A204.1 (cell line): ENCODE measurements at regions not wholly inside any gene's neighbourhood (a gene's known extent, or its start where the extent isn't known, plus 50 kb on each side); places are given as distances from the start of the nearest gene placed in this dataset.

Experiments used
- FAIRE-seq: peaks from 2 replicates; lab custom pipeline; 2012; peaks lifted over from hg19 to GRCh38; lab: Jason Lieb, UNC

DNA sequence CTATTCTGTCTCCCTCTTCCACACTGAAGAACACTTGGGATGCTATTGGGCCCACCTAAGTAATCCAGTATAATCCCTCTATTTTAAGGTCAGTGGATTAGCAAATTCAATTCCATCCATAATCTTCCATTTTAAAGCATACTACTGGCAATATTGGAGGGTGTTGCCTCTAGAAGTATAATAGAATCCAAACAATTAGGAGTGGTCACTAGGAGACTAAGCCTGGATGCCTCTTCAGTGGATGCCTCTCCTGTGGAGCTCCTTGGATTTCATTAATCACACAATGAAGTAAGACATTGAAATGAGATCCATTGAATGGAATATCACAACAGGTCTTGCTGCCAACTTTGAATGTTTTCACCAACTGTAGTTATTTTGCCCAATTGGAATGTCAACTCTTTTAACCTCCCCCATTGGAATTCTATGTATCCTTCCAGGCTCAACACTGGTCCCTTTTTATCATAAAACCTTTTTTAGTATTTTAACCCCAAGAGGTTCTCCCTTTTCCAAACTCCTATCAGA, 311.6 kb downstream of the PLK2 start:
- FAIRE-seq: no peak

DNA sequence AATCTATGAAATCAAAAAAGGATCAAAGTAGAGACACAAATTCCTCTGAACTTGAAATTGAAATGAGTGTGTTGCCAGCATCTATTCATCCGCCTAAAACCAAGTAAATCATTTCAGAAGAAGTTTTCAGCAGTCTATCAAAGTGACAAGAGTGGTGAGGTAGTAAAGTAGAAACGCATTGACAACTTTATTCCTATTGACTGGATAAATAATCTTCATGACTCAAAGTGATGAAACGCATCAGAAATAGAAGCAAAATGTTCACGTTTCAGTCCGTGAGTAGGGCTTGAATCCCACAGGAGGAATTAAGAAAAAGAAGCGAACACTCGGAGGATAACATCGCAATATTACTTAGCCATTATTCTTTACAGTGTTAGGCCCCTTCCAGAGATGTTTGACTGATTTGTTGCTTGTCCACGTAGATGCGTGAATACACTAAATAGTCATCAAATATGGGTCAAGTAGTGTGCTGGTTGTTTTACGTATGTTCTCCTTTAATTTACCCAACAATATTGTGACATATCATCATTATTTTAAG, 314.4 kb downstream of the PLK2 start:
- FAIRE-seq: no peak

DNA sequence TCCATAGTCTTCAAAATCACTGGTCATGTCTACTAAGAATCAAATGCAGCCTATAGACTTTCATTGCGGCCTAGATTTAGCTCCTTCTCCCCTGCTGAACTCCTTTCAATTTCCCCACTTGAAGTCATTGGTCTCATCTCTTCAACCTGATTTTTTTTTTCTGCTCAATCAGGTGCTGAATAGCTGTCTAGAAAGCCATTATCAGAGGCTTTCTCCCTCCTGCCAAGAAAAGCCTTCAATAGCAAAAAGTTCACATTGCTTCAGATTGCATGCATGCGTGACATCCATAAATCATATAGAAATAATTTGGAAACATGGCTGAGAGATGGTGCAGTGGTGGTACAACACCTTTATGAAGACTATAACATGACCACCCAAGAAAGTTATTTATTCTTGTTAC, 316.2 kb downstream of the PLK2 start:
- no peak for FAIRE-seq

DNA sequence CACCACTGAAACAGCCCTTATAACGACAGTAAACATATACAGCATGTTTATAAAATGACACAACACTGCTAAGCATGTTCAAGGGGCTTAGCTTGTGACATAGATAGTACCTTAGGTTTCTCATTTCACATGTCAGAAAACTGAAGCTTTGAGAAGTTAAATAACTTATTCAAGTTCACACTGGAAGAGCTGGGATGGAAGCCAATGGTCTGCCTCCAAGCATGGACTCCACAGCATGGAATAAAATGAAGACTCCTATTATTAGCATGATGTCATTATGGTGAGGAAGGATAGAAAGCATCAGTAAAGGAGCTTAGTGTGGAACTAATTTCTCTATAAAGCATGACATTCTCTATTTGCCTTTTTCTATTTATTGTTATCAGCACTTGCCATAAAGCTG, 316.7 kb downstream of the PLK2 start:
- FAIRE-seq: no peak

DNA sequence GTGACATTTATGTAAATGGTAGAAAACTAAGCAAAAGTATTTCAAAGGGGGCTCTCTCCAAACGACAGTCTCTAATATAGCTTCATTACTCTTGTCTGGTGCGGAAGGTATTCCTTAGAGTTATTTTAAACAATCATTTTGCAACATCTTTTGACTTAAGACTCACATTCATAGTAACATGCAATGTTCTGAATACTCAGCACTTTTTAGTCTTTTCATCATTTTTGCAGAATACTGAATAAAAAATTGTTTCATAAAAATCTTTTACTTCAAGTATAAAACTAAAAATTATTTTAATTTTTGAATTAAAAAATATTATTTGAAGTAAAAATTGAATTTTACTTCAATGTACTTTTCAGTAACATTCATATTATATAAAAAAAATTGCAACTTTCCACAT, 321.1 kb downstream of the PLK2 start:
- FAIRE-seq: no peak

DNA sequence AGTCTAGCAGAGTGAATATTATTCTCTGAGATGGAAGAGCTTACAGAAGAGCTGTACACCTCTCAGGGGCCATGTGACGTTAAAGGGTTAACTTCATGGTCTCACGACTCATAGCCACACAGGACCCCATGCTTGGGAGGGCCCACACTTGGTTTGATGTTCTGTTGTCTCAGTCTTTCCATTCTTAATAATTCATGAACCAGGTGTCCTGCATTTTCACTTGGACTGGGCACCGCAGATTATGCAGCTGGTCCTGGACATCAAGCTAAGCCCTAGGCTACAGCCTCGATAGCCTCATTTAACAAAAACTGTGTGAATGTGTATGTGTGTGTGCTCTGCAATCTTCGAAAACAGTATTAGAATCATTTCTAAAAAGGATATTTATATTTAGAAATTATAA, 323.5 kb downstream of the PLK2 start:
- FAIRE-seq: no peak

DNA sequence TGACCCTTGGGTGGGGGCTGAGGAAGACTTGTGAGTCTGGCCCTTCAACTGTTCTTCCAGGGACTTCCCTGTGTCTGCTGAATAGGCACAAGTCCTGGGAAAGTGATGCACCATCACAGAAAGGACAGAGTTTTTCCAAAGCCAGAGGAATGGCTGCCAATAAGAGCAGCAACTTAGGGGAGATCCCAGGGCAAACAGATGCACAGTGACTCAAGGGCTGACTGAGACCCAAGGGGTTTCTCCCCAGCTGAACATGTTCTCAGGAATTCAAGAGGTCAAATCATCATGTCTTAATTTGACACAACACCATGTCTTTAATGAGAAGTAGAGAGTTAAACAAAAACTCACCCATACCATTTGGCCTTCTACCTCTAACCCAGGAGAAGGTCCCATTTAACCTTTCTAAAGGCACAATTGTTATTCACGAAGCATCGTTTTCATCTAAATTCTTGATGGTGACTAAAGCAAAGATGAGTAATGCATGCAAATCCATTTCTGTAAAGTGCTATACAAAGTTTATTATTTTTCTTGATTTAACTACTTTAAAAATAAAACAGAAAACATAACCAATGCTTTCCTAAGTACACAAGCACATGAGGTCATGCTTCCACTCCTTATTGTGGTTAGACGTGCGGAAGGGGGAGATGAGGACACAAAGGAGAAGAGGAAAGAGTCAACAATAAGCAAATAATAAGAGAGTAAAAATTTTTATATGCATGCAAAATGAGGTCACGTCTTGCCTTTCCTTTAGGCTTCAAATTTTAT, 324.1 kb downstream of the PLK2 start:
- FAIRE-seq: no peak

DNA sequence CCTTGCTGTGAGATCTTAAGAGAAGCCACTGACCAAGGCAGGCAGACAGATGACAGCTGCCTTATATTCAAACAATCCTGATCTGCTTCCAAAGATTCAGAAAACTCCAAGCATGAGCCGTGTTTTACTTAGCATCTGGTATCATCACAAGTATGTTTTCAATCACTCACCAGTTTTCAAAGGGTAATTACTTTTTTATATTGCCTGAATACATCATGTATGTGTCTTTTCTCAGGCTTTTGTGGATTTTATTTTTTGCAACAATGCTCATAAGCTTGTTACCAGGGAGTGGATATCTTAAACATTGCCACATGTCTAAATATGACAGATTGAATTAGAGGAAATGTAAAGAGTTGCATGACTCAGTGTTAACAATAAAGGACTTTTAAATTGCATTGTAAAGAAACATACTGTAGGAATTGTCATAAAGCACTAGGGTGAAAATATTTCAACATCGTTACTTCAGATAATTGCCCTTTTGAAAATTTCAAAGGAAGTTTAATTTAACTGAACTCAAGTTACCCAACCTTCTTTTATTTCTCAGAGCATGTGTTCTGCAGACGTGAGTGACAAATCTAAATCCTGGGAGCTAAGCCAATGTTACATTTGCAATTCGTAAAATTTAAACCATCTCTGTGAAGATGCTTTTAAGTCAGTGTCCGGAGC, 326.1 kb downstream of the PLK2 start:
- FAIRE-seq: no peak

DNA sequence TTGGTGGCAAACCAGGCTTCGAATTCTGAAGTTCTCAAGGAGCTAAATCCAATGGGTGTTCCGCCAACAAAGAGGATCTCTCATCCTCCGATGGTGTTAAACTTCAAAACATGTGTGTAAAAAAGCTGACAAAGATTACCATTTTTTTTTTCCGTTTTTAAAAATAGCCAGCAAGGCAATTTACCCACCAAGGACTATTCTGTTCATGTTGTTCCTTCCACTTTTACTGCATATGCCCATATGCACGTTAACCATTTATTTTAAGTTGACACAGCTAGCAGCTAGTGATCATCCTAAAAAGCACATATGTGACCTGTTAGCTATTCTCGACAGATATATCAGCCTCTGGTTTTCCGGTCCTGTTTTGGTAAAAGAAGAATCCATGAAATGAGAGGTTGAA, 326.7 kb downstream of the PLK2 start:
- no peak for FAIRE-seq

DNA sequence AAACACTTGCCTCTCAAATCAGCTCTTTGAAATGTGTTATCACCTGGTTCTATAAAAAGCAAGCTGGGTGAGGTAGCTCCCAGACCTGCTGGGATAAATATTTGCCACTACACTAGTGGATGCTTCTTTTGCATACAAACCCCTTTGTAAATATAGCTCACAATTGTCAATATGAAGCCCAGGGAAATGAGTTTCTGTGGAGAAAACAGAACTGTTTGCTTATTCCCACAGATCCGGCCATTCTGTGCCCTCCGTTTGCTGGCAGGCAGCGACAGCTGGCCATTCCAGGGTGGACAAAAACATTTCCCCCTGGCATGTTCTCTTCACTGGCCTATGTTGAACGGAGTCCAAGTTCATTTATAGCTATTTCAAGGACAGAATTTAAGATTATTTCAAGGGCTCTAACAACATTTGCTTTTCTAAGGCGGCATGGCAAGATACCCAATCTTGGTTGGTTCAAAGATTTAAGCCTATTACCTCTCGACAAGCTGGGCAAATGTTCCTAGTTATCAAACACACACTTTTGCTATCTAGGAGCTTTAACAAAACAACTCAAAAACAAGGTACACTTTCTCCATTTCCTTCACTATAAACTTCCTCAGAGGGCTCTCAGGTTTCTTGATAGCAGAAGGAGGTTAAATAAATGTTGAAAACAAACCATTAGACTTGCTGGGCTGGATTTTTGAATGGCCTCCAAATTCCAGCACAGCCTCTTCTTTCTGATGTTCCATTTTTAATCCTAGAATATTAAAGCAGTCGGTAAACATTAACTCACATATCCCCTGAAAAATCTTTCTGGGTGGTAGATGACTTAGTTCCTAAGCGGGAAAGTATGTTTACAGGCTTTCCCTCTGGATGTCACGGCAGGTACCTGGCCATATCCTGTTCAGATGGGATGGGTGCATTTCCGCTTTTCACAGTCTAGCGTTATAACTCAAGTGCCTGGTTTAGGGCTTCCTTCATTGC, 332.3 kb downstream of the PLK2 start:
- no peak for FAIRE-seq

DNA sequence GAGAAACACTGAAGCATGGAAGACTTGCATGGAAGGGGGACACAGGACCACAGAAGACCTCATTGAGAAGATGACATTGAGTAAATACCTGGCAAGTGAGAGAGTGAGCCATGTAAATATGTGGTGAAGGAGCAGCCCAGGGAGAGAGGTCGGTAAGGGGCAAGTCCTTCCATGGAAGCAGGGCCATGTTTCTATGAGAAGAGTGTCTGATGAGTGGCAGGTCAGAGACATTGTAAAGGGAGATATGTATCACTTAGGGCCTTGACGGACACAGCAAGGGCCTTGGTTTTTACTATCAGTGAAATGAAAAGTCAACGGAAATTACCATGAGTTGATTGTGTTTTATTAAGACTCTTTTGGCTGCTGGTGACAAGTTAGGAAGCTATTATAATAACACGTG, 336.4 kb downstream of the PLK2 start:
- FAIRE-seq: no peak

DNA sequence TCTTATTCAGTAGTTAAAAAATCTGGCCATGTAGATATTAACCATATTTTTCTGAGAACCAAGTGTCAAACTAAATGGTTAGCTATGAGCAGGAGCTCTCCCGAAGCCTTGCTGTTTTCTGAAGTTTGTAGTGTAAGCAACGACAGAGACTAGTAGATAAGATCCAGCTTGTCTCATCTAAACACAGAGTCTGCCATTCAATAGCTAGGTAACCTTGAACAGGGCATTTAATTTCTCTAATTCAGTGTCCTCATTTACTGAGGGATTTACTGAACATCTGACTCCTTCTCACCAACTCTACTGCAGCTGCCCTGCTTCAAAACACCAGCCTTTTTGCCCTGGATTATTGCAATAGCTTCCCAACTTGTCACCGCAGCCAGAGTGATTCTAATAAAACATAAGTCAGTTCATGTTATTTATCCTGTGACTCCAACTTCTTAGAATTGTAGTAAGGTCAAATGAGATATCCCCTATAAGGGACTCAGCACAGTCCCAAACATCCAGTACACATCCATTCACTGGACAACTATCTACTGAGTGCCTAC, 337.0 kb downstream of the PLK2 start:
- FAIRE-seq: no peak

DNA sequence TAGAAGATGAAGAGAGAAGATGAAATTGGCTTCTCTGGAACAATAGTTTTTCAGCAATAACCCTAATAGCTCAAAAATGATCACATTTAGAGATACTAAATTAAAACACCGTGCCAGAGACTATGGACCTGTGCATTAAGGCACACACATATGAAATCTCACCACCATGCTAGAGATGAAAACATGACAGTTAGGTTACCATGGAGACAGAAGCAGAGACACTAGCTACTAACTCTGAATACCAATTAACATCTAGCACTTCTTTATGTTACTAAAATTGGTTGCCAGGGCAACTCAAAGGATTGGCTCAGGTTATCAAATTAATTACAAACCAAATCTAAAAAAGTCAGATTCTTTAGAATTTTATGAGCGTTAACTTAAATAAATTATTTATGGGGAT, 337.7 kb downstream of the PLK2 start:
- no peak for FAIRE-seq

DNA sequence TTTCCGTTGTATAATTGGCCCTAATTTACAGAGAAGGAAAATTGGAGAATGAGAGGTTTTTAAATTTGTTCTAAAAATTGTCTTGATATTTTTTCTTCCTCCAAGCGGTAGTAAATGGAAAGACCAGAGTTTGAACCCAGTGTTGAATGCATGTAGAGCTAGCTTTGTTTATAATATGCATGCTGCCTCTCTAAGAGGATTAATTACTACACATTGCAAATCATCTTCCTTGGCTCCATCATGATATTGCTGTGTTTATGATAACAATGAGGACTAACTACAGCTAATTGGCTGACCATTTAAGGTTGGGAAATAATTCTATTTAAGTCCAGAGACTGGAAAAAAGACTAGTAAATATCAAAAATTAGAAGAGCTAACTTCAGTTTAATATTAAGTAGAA, 338.5 kb downstream of the PLK2 start:
- no peak for FAIRE-seq

DNA sequence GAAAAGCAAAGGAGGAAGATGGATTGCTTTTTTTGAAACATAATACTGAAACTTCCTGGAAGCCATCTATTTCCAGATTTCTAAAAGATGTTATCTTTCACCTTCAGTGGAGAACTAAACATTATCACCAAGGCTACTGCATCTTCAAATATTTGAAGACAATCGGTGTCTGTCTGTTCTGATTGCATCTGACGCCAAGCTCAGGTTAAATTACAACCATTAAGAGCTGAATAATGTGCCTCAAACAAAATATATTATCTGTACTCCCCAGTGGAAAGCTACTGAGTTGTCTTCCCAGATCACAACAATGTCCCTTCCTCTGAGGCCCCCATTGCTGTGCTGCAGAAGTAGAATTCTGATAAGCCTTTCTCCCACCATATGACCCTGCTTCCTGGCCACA, 342.3 kb downstream of the PLK2 start:
- no peak for FAIRE-seq

DNA sequence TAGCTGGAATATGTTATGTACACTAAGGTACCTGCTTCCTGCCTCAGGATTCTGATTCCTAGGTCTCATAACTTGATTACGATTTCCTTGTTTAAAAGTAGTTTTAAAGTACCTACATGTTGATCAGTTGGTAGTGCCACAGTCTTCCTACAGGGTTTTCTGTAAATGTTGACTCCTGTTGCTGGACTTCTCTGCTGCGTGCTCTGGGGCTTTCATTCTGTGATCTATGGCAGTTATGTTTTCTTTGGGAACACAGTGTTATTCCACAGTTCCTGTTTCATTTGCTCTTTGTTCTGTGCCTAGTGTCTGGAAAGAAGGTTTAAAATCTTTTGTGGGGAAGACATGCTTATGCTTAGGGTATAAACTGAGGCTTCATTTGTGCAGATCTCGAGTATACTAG, 343.5 kb downstream of the PLK2 start:
- no peak for FAIRE-seq

DNA sequence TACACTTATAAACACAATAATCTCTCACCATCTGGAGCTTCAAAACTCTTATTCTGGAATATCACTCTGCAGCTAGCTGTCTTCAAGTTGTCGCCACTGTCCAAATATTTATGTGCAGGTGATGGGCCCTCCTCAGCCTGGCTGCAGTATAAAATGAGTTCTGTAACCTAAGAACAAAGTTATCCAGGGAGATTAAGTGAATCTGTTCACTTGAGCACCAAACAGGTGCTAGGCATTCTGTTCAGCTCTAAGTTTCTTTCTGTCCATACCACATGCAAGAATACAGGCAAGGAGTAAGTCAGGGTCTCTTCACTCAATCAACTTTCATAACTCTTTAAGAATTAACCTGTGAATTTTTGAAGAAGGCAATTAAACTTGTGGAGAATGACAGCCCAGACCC, 344.1 kb downstream of the PLK2 start:
- FAIRE-seq: no peak

DNA sequence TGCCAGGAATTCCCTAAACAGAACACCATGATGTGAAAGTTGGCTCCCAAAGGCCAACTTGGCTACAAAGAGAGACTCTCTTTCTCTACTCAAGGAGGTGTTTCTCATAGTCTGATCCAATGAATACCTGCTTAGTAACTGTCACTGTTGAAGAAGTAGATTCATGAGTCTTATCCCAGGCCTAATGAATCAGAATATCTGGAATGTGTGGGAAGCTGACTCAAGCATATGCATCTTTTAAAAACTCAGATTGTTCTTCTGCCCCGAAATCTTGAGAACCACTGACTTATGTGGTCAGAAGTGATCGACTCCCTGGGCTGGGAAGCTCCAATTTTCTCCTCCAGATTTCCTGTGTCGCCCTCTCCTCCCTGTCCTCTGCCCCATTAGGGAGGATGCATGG, 345.6 kb downstream of the PLK2 start:
- FAIRE-seq: no peak

DNA sequence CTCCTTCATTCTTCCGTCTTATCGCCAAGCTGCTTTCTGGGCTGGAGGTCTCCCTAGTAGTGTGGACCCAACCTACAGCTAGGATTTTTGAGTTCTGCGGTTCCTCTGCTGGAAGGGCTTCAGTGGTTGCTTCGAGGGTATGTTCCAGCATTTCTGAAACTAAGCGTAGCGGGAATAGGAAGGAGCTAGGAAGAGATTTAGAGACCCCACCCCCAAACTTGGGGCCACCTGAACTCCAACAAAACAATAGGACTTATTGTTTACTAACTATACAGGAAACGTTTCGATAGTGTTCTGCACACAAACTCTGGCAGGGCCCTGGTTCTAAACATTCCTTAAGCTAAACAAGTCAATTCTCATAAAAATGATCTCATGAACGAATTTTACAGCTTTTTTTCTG, 346.7 kb downstream of the PLK2 start:
- no peak for FAIRE-seq

DNA sequence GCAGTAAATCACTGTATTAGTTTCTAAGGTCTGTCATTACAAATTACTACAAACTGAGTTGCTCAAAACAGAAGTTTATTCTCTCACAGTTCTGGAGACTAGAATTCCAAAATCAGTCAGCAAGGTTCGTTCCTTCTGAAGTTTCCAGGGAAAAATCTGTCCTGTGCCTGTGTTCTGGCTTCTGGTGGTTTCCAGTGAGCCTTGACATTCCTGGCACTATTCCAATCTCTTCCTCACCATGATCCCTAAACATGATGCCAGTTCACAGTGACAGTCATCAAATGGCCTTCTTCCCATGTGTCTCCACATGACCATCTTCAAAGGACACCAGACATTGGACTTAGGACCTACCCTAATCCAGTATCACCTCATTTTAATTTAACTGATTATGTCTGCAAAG, 351.4 kb downstream of the PLK2 start:
- FAIRE-seq: no peak

DNA sequence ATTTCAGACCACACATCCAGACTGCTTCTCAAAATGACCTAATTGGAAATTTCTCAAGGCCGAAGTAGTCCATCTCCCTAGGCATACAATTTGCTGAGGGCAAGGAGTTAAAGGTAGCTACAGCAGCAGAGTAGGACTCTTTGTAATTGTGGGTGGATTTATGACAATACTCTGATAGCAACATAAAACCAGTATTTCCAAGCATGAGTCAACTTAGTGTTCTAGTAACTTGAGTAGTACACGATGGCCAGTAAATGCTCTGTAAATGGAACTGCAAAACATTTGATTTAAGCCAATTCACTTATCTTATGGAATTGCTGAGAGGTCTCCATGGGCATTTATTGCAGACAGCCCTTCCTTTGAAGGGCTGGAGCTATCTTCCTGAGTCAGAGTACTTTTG, 352.2 kb downstream of the PLK2 start:
- FAIRE-seq: no peak

DNA sequence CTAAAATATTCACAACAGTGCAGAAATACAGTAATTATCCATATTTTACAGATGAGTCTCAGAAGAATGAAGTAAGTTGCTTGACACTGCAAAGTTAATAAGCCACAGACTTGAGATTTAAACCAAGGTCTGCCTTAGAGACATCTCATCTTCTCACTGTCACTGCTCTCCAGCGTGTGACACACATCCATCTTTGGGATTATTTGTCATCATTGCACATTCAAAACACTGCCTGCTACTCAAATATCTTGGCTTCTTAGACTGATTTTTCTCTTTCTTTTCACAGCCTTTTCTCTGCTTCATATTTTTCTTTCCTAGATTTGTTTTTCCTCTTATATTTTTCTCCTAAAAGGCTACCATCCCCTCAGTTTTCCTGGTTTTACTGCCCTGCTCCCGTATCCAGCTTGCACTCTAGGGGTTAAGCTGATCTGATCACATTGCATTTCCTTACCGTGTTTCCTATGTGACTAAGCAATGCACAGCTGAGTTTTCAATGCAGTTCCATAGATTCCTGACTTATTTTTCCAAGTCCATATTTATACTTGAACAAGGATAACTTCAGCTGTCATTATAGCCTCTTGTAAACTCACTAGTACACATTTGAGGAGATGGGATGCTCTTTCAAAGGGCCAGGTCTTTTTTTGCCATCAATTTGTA, 353.0 kb downstream of the PLK2 start:
- FAIRE-seq: no peak
